ENCODE measurements at regions not wholly inside any gene's neighbourhood (a gene's known extent, or its start where the extent isn't known, plus 50 kb on each side); places are given as distances from the start of the nearest gene placed in this dataset.

DNA sequence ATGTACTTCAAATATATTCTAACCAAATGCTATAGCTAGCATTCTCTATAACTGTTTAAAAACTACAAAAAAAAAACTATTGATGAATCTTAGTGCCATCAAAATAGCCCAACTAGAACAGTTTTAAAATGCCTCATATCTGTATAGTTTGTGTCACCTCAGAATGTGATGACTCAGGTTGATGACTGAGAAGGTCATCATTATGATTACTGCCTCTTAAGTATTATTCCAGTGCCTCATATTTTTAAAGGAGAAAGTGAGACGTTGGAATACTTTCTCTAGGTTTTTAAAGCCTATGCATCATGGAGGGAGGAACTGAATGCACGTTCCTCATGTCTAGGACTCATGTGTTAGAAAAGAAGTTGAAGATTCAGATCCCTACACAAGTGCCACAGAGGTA lies 88.2 kb downstream of the TMA16 start:
- TF ChIP-seq, protein P1, sequence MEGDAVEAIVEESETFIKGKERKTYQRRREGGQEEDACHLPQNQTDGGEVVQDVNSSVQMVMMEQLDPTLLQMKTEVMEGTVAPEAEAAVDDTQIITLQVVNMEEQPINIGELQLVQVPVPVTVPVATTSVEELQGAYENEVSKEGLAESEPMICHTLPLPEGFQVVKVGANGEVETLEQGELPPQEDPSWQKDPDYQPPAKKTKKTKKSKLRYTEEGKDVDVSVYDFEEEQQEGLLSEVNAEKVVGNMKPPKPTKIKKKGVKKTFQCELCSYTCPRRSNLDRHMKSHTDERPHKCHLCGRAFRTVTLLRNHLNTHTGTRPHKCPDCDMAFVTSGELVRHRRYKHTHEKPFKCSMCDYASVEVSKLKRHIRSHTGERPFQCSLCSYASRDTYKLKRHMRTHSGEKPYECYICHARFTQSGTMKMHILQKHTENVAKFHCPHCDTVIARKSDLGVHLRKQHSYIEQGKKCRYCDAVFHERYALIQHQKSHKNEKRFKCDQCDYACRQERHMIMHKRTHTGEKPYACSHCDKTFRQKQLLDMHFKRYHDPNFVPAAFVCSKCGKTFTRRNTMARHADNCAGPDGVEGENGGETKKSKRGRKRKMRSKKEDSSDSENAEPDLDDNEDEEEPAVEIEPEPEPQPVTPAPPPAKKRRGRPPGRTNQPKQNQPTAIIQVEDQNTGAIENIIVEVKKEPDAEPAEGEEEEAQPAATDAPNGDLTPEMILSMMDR (IDR thresholded peaks at IDR 0.05; ENCODE audit: low read depth, low read length) = no peak
- no peak for TF ChIP-seq EZH2phosphoT487 (IDR thresholded peaks at IDR 0.05; ENCODE audit: low read depth)

All from OCI-LY3 (cell line).